ENCODE measurements at regions not wholly inside any gene's neighbourhood (a gene's known extent, or its start where the extent isn't known, plus 50 kb on each side); places are given as distances from the start of the nearest gene placed in this dataset.

GRCh38 chr5:167664222-167664804 lies 627.1 kb upstream of the WWC1 start:
- TF ChIP-seq CTCF (IDR thresholded peaks at IDR 0.05) = no peak
- TF ChIP-seq POLR2A (IDR thresholded peaks at IDR 0.05) = no peak
